ENCODE measurements at regions not wholly inside any gene's neighbourhood (a gene's known extent, or its start where the extent isn't known, plus 50 kb on each side); places are given as distances from the start of the nearest gene placed in this dataset.

- Histone ChIP-seq H3K4me3 (no peak overlapping the region), H3K27me3 (ENCODE audit: low read depth) (no peaks in the 10 kb centered on the region), H3K9me3 (no peaks in the 10 kb centered on the region), H3K4me1 (no peaks in the 10 kb centered on the region), H3K36me3 (replicated peaks) (no peaks in the 10 kb centered on the region)
- in situ Hi-C loops (cut with MboI; ENCODE audit: low sequenced_read_pairs): no loop called here
- no peak for DNase-seq (ENCODE audit: low spot score in 2 of 2)
Measured at GRCh38 chr22:48547971-48548370, 1279.7 kb downstream of the BRD1 start.

- Histone ChIP-seq H3K4me3 (no peak overlapping the region), H3K9me3 (no peaks in the 10 kb centered on the region), H3K4me1 (no peaks in the 10 kb centered on the region), H3K27me3 (ENCODE audit: low read depth) (no peaks in the 10 kb centered on the region), H3K36me3 (replicated peaks) (no peaks in the 10 kb centered on the region)
- DNase-seq (ENCODE audit: low spot score in 2 of 2): no peak
- in situ Hi-C loops (cut with MboI; ENCODE audit: low sequenced_read_pairs): no loop called here
Measured at GRCh38 chr22:48546653-48547424, 1280.8 kb downstream of the BRD1 start.

DNA sequence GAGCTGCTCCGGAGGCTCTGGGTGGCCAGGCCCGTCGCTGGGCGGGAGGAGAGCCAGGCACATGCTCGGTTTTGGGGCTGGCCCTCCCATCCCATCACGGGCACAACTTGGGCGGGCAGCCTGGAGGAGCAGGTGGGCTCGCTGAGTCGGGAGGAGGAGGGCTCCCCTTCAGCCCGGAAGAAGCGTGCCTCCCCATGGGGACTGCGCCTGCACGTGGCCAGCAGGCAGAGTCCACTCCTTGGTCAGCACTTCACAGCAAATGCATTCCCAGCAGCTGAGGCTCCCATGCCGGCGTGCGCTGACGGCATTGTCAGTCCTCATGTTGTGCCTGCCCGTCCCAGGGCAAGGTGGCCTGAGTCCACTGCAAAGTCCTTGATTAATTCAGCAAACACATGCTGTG, 1281.7 kb downstream of the BRD1 start:
- no peak for DNase-seq (ENCODE audit: low spot score in 2 of 2)

DNA sequence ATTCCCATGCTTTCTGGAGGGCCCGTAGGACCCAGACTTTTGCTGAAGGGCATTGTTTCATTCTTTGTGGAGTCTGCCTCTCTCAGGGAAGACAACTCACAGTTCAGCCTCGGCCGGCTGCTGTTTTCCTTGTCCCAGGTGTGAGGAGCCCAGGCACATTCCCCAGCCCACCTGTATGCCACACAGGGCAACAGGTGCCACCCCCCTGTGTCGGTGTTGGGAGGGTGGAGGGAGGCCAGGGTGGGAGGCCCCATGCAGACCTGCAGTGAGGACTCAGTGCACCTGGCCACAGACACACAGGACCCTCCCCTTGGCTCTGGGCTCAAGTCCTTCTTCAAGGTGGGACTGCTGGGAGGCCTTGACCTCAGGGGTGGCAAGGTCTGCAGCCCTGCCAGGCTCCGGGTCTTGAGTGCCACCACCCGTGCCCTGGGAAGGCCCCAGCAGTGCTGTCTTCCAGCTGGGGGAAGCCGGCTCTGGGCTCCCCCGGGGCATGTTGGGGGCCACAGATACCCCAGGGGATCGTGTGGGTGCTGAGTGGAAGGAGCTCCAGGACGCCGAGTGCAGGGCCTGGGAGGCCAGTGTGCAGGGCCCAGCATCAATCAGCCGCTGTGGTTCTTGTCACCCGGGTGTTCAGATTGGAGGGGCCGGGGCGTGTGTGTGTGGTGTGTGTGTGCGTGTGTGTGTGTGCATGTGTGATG, 1286.1 kb downstream of the BRD1 start:
- in situ Hi-C loops (cut with MboI; ENCODE audit: low sequenced_read_pairs): no loop called here
- no peak for DNase-seq (ENCODE audit: low spot score in 2 of 2)
- H3K4me1 ChIP-seq: no peaks in the 10 kb centered on the region
- H3K4me3 ChIP-seq: no peak overlapping the region
- no peaks in the 10 kb centered on the region for H3K36me3 ChIP-seq (replicated peaks)
- H3K9me3 ChIP-seq: no peaks in the 10 kb centered on the region
- H3K27me3 ChIP-seq (ENCODE audit: low read depth): no peaks in the 10 kb centered on the region

More for the DNA sequence above, 1281.7 kb downstream of the BRD1 start:
- Histone ChIP-seq H3K9me3 (no peaks in the 10 kb centered on the region), H3K4me3 (no peak overlapping the region), H3K4me1 (no peaks in the 10 kb centered on the region), H3K27me3 (ENCODE audit: low read depth) (no peaks in the 10 kb centered on the region), H3K36me3 (replicated peaks) (no peaks in the 10 kb centered on the region)
- in situ Hi-C loops (cut with MboI; ENCODE audit: low sequenced_read_pairs): no loop called here

GRCh38 chr22:48539261-48539660, 1288.4 kb downstream of the BRD1 start:
- no peaks in the 10 kb centered on the region for H3K36me3 ChIP-seq (replicated peaks)
- H3K9me3 ChIP-seq: no peaks in the 10 kb centered on the region
- in situ Hi-C loops (cut with MboI; ENCODE audit: low sequenced_read_pairs): no loop called here
- no peak overlapping the region for H3K4me3 ChIP-seq
- DNase-seq (ENCODE audit: low spot score in 2 of 2): no peak
- no peaks in the 10 kb centered on the region for H3K4me1 ChIP-seq
- H3K27me3 ChIP-seq (ENCODE audit: low read depth): no peaks in the 10 kb centered on the region

DNA sequence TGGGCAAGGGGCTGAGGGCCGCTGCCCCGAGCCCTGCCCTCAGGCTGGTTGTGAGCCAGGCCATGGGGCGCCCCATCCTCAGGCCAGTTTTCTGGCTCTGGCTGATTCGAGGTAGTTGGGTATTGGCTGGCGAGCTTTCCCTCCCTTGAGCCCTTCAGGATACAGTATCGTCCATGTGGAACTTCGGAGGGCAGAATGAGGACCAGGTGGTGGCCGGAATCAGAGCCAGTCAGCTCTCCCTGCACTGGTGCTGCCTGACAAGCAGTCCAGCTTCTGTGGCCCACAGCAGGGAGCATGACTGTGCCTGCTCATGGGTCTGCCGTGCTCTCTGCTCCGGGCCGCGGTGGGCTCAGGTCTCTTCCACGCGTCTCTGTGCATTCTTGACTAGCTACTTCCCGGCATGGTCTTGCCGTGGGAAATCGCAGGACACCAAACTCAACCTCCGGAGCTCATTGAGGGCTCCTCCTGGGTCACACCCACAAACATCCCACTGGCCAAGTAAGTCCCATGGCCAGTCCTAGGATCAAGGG, 1289.3 kb downstream of the BRD1 start:
- Histone ChIP-seq H3K4me3 (no peak overlapping the region), H3K36me3 (replicated peaks) (no peaks in the 10 kb centered on the region), H3K27me3 (ENCODE audit: low read depth) (no peaks in the 10 kb centered on the region), H3K4me1 (no peaks in the 10 kb centered on the region), H3K9me3 (no peaks in the 10 kb centered on the region)
- DNase-seq (ENCODE audit: low spot score in 2 of 2): no peak
- in situ Hi-C loops (cut with MboI; ENCODE audit: low sequenced_read_pairs): no loop called here

- in situ Hi-C loops (cut with MboI; ENCODE audit: low sequenced_read_pairs): no loop called here
Measured at GRCh38 chr22:48537343-48537680, 1290.4 kb downstream of the BRD1 start.

GRCh38 chr22:48536541-48537342, 1290.9 kb downstream of the BRD1 start:
- no peaks in the 10 kb centered on the region for H3K9me3 ChIP-seq
- H3K4me3 ChIP-seq: no peak overlapping the region
- H3K36me3 ChIP-seq (replicated peaks): no peaks in the 10 kb centered on the region
- H3K27me3 ChIP-seq (ENCODE audit: low read depth): no peaks in the 10 kb centered on the region
- DNase-seq (ENCODE audit: low spot score in 2 of 2): no peak
- in situ Hi-C loops (cut with MboI; ENCODE audit: low sequenced_read_pairs): no loop called here
- H3K4me1 ChIP-seq: no peaks in the 10 kb centered on the region

More at GRCh38 chr22:48537343-48537680, 1290.4 kb downstream of the BRD1 start:
- Histone ChIP-seq H3K4me3 (no peak overlapping the region), H3K27me3 (ENCODE audit: low read depth) (no peaks in the 10 kb centered on the region), H3K9me3 (no peaks in the 10 kb centered on the region), H3K36me3 (replicated peaks) (no peaks in the 10 kb centered on the region), H3K4me1 (no peaks in the 10 kb centered on the region)
- DNase-seq (ENCODE audit: low spot score in 2 of 2): no peak

DNA sequence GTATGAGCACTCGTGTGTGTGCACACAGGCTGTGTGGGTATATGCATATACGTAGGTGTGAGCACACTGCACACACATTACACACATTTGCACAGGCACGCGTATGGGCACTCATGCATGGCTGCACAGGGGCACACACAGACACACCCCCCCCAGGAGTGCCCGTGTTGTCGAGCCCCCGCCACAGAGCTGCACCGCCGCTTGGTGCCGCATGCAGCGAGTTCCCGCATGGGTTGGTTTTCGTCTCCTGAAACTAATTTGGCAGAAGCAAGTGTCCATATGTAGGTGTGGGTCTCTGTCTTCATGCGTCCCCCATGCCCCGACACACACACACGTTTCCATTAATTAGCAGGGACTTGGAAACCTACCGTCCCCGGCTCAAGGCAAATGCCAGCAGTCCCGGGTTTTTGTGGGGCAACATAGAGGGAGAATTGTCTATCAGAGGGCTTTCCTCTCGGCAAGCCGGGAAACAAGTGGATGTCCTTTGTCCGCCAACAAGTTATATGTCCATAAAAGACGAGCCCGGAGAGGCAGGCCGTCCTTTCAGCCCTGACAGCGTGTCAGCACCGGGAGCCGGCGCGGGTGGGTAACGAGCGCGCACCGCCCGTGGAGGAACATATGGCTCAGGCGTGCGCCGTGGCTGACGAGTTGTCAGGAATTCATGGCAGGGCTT, 1291.7 kb downstream of the BRD1 start:
- Histone ChIP-seq H3K4me3 (no peak overlapping the region), H3K4me1 (no peaks in the 10 kb centered on the region), H3K9me3 (no peaks in the 10 kb centered on the region), H3K27me3 (ENCODE audit: low read depth) (no peaks in the 10 kb centered on the region), H3K36me3 (replicated peaks) (no peaks in the 10 kb centered on the region)
- in situ Hi-C loops (cut with MboI; ENCODE audit: low sequenced_read_pairs): no loop called here
- DNase-seq (ENCODE audit: low spot score in 2 of 2): no peak

- H3K36me3 ChIP-seq (replicated peaks): no peaks in the 10 kb centered on the region
- H3K27me3 ChIP-seq (ENCODE audit: low read depth): no peaks in the 10 kb centered on the region
- H3K4me3 ChIP-seq: no peak overlapping the region
- no peaks in the 10 kb centered on the region for H3K4me1 ChIP-seq
- in situ Hi-C loops (cut with MboI; ENCODE audit: low sequenced_read_pairs): no loop called here
- DNase-seq (ENCODE audit: low spot score in 2 of 2): no peak
- no peaks in the 10 kb centered on the region for H3K9me3 ChIP-seq
Measured at GRCh38 chr22:48534395-48534958, 1293.2 kb downstream of the BRD1 start.

DNA sequence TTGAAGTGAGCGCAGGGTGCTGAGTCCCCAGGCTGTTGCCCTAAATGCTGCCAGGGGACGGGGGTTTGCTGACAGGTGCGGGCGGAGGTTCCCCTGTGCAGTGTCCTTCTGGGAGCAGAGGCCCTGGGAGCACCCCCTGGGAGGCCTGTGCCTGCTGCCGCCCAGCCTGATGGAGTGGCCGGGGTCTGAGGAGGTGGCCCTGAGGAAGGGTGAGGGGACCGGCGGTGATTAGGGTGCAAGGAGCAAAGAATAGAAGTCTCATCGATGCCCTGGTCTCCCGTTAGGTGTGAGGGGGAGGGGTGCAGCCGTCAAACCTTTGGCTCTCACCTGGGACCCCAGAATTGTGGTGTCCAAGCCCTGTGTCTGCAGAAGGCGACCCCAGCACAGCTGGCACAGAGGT, 1294.7 kb downstream of the BRD1 start:
- no peaks in the 10 kb centered on the region for H3K4me1 ChIP-seq
- in situ Hi-C loops (cut with MboI; ENCODE audit: low sequenced_read_pairs): no loop called here

DNA sequence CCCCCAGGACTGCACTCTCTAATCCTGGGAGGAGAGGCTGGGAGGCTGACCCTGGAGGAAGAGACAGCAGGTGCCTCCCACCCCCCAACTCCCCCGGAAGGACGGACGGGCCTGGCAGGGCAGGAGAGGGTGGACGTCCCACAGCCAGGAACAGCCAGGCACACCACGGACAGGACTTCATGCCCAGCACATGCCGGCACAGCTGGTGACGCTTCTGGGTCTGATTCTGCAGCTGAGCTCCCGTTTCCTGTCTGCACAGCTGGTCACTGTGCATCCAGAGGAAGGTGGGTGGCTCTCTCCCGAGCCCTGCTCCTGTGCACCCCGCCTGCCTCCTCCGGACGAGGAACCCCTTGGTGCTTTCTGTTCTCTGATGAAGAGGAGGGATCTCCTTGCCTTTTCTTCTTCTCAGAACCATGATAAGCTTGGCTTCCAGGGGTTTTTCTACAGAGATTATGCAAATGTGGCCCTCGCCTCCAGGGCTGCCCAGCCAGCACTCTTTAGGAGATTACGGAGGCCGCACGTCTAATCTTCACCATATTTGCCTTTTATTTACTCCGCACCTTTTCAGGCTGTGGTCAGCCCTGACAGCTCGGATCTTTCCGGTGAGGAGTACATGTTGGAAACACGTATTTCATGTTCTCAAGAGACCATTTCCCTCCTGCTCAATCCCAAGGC, 1295.8 kb downstream of the BRD1 start:
- Histone ChIP-seq H3K4me1 (no peaks in the 10 kb centered on the region), H3K9me3 (no peaks in the 10 kb centered on the region), H3K4me3 (no peak overlapping the region), H3K27me3 (ENCODE audit: low read depth) (no peaks in the 10 kb centered on the region), H3K36me3 (replicated peaks) (no peaks in the 10 kb centered on the region)
- in situ Hi-C loops (cut with MboI; ENCODE audit: low sequenced_read_pairs): no loop called here
- no peak for DNase-seq (ENCODE audit: low spot score in 2 of 2)

More for the DNA sequence above, 1294.7 kb downstream of the BRD1 start:
- Histone ChIP-seq H3K27me3 (ENCODE audit: low read depth) (no peaks in the 10 kb centered on the region), H3K36me3 (replicated peaks) (no peaks in the 10 kb centered on the region), H3K4me3 (no peak overlapping the region), H3K9me3 (no peaks in the 10 kb centered on the region)
- DNase-seq (ENCODE audit: low spot score in 2 of 2): no peak

DNA sequence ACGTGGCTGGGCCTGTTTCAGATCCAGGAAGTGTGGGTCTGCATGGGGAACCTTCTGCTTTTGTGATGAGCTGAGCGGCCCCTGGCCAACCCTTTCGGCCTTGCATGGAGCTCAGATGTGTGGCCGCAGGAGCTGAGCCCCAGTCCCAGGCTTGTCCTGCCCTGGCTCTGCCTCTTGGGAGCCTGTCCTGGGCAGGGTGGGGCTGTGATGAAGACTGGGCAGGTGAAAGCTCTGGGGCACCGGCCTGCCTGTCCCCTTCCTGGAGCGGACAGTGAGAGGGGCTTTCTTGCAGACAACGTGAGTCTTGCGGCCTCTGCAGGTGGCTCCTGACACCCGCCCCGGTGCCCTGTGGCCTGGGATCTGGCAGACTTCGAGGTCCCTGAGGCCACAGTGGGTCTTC, 1296.6 kb downstream of the BRD1 start:
- H3K4me1 ChIP-seq: no peaks in the 10 kb centered on the region
- DNase-seq (ENCODE audit: low spot score in 2 of 2): no peak
- in situ Hi-C loops (cut with MboI; ENCODE audit: low sequenced_read_pairs): no loop called here
- H3K9me3 ChIP-seq: no peaks in the 10 kb centered on the region
- H3K36me3 ChIP-seq (replicated peaks): no peaks in the 10 kb centered on the region
- no peak overlapping the region for H3K4me3 ChIP-seq
- no peaks in the 10 kb centered on the region for H3K27me3 ChIP-seq (ENCODE audit: low read depth)
